CD8-positive, alpha-beta memory T cell (primary cell): ENCODE measurements at regions not wholly inside any gene's neighbourhood (a gene's known extent, or its start where the extent isn't known, plus 50 kb on each side); places are given as distances from the start of the nearest gene placed in this dataset.
"Not testable (repeated sequence)": the region's sequence is repeated elsewhere in the genome, so short reads cannot be mapped to it uniquely, and the experiment has no call there.

Source experiments
- CTCF ChIA-PET: fragments of 350-600 bp; sonication (Branson Sonifier 250); formaldehyde crosslinking; loops from one replicate; lab custom pipeline; 2021; ENCODE audit warnings: antibody characterized with exemption; lab: Charles Lee
- POLR2A ChIA-PET: fragments of 350-600 bp; sonication (Branson Sonifier 250); formaldehyde crosslinking; loops from one replicate; lab custom pipeline; 2021; ENCODE audit warnings: antibody characterized with exemption; lab: Charles Lee
- DNase-seq, 5 donors: peaks; one replicate each; pipeline versions ENCODE4 v3.0.0 to v3.0.0-alpha.2; 2020 to 2022; ENCODE audit warnings: mixed read lengths in 1 of 5
- H3K27ac ChIP-seq: one replicate; pipeline ENCODE4 v1.7.0; 2013; ENCODE audit warnings: low read depth, mild to moderate bottlenecking, low read length, moderate library complexity
- H3K27me3 ChIP-seq: 2 replicates; pipeline ENCODE4 v1.7.0; 2013; ENCODE audit warnings: low read length, mild to moderate bottlenecking; ENCODE audit not compliant: insufficient read depth, poor library complexity, severe bottlenecking
- H3K36me3 ChIP-seq: 2 replicates; pipeline ENCODE4 v1.7.0; 2013; ENCODE audit warnings: mild to moderate bottlenecking, low read length, moderate library complexity; ENCODE audit not compliant: insufficient read depth
- H3K4me1 ChIP-seq: 2 replicates; pipeline ENCODE4 v1.7.0; 2013; ENCODE audit warnings: mild to moderate bottlenecking, low read length, moderate library complexity; ENCODE audit not compliant: insufficient read depth
- H3K4me3 ChIP-seq: 2 replicates; pipeline ENCODE4 v1.7.0; 2013; ENCODE audit warnings: mild to moderate bottlenecking, low read length
- H3K9me3 ChIP-seq: 2 replicates; pipeline ENCODE4 v1.7.0; 2013; ENCODE audit warnings: mild to moderate bottlenecking, low read length
- H3K27ac Mint-ChIP-seq, 8 donors: one replicate each; pipeline ENCODE4 v1.8.0; 2020 to 2021; ENCODE audit warnings: mixed read lengths in 8 of 8, mild to moderate bottlenecking in 6 of 8, inconsistent platforms in 3 of 8, moderate library complexity in 3 of 8
- H3K27me3 Mint-ChIP-seq, 2 donors: one replicate each; pipeline ENCODE4 v1.8.0; 2020 to 2021; ENCODE audit warnings: mixed read lengths in 2 of 2, mild to moderate bottlenecking in 1 of 2, moderate library complexity in 1 of 2
- H3K36me3 Mint-ChIP-seq, 3 donors: one replicate each; pipeline ENCODE4 v1.8.0; 2020 to 2021; ENCODE audit warnings: mixed read lengths in 3 of 3, inconsistent platforms in 1 of 3, mild to moderate bottlenecking in 1 of 3
- H3K4me1 Mint-ChIP-seq, 3 donors: one replicate each; pipeline ENCODE4 v1.8.0; 2020 to 2021; ENCODE audit warnings: mixed read lengths in 3 of 3, inconsistent platforms in 1 of 3, mild to moderate bottlenecking in 1 of 3
- H3K4me3 Mint-ChIP-seq, 7 donors: one replicate each; pipeline ENCODE4 v1.8.0; 2020 to 2021; ENCODE audit warnings: mixed read lengths in 7 of 7, mild to moderate bottlenecking in 6 of 7, moderate library complexity in 4 of 7, inconsistent platforms in 2 of 7
- H3K9me3 Mint-ChIP-seq, 5 donors: one replicate each; pipeline ENCODE4 v1.8.0; 2020 to 2022; ENCODE audit warnings: mixed read lengths in 5 of 5, mild to moderate bottlenecking in 3 of 5, moderate library complexity in 2 of 5, inconsistent platforms in 1 of 5

DNA sequence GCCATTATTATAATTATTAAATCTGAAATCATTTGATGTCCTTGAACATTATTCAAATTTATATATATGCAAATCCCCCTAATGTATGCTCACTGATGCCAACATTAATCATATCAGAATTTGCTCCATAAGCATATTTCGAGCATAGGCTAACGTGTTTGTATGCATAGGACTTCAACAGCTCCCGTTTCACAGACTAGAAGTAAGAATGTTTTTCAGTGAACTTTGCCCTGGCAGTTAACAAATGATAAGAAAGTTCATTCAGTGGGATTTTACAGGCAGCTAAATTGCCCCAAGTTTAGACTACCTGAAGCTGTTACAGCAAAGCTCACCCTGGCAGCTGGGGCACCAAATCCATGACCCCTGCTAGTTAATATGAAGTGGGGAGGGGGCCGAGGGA lies 272.0 kb downstream of the LNPK start:
- H3K4me3 ChIP-seq, result no peak overlapping the region
- no peaks in the 10 kb centered on the region for H3K4me1 ChIP-seq
- Mint-ChIP-seq H3K9me3 (peaks cover 0 to 5% (median 0%) of the 10 kb centered on the region in 5 donors), H3K4me3 (no peak overlapping the region), H3K27ac (no peak overlapping the region), H3K36me3 (no peaks in the 10 kb centered on the region), H3K27me3 (no peaks in the 10 kb centered on the region), H3K4me1 (no peaks in the 10 kb centered on the region)
- ChIA-PET CTCF (no interaction called here), POLR2A (no interaction called here)
- H3K27me3 ChIP-seq, result no peaks in the 10 kb centered on the region
- no peak for DNase-seq
- H3K36me3 ChIP-seq, result no peaks in the 10 kb centered on the region
- H3K9me3 ChIP-seq, result no peaks in the 10 kb centered on the region
- no peak overlapping the region for H3K27ac ChIP-seq

DNA sequence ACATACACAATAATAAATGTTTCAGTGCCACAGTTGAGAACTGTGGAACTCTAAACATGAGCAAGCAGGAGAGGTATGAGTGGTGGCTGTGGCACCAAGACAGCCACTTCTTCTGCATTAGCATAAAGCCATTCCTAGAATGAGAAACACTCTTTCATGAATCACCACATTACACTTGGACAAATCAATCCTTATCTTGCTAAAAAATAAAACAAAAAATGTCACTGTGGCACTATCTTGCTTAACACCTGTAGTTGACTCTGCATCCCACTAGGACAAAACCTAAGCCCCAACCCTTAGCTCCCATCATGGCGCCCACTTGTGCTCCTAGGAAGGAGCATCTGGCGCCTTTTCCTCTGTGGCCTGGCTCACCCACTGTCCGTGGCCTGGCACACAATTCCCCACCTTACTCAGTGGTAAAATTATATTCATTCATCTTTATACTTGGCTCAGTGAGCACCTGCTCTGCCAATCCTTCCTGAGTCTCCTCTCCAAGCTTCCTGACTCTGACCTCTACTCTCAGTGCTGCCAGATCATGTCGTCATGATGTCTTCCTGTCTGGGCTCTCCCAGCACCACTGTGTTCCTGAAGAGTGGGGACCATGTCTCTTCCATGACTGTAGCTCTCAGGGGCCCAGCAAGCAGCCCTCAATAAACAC lies 272.9 kb downstream of the LNPK start:
- Histone ChIP-seq H3K27ac (no peak overlapping the region), H3K4me3 (no peak overlapping the region), H3K9me3 (no peaks in the 10 kb centered on the region), H3K36me3 (no peaks in the 10 kb centered on the region), H3K4me1 (no peaks in the 10 kb centered on the region), H3K27me3 (no peaks in the 10 kb centered on the region)
- Mint-ChIP-seq H3K27me3 (no peaks in the 10 kb centered on the region), H3K4me3 (no peak overlapping the region), H3K9me3 (peaks cover 0 to 5% (median 0%) of the 10 kb centered on the region in 5 donors), H3K27ac (no peak overlapping the region), H3K4me1 (no peaks in the 10 kb centered on the region), H3K36me3 (no peaks in the 10 kb centered on the region)
- ChIA-PET POLR2A (no interaction called here), CTCF (no interaction called here)
- no peak for DNase-seq

DNA sequence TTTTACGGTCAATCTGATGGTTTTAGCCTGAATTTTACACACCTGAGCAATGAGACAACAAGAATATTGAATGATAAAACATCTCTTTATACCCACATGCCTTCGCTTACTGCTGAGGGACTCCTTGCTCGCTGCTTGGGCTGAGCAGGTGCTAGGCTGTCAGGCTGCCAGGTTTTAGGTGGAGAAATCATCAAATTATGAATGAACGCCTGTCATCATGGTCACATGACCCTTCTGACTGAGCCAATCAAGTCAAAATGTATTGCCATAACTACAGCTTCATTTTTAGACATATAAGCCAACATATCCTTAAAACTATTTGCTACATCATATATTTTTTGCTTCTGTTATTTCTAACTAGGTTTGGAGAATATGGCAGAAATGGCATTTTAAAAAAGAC lies 274.0 kb downstream of the LNPK start:
- H3K36me3 Mint-ChIP-seq, result no peaks in the 10 kb centered on the region
- no peak overlapping the region for H3K4me3 Mint-ChIP-seq
- Histone ChIP-seq H3K4me1 (no peaks in the 10 kb centered on the region), H3K9me3 (no peaks in the 10 kb centered on the region), H3K27ac (no peak overlapping the region), H3K36me3 (no peaks in the 10 kb centered on the region), H3K27me3 (no peaks in the 10 kb centered on the region), H3K4me3 (no peak overlapping the region)
- peaks cover 0 to 14% (median under 1%) of the 10 kb centered on the region in 5 donors for H3K9me3 Mint-ChIP-seq
- ChIA-PET POLR2A (no interaction called here), CTCF (no interaction called here)
- DNase-seq, result no peak
- no peaks in the 10 kb centered on the region for H3K4me1 Mint-ChIP-seq
- H3K27ac Mint-ChIP-seq, result no peak overlapping the region
- no peaks in the 10 kb centered on the region for H3K27me3 Mint-ChIP-seq

DNA sequence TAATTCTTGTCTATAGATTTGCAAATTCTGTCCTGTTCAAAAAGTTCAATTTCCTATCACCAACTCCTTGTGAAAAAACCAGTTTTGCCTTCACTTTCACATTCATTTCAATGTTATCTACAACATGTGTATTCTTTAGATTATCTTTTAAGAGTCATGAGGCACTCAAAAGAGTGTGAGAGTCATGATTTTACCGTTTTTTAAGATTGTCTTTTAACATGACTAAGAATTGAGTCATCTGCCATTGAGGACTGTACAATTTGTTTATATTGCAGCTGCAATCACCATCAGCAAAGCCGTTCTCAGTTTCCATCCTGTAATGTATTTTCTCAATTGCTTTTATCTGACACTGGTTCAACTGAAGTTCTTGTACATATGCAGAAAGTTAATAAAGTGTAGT lies 275.8 kb downstream of the LNPK start:
- H3K27me3 ChIP-seq, result no peaks in the 10 kb centered on the region
- no peak overlapping the region for H3K27ac Mint-ChIP-seq
- DNase-seq, result no peak
- H3K36me3 ChIP-seq, result no peaks in the 10 kb centered on the region
- ChIA-PET CTCF (no interaction called here), POLR2A (no interaction called here)
- H3K4me1 ChIP-seq, result no peaks in the 10 kb centered on the region
- H3K9me3 ChIP-seq, result no peaks in the 10 kb centered on the region
- H3K36me3 Mint-ChIP-seq, result no peaks in the 10 kb centered on the region
- H3K4me3 Mint-ChIP-seq, result no peak overlapping the region
- no peak overlapping the region for H3K4me3 ChIP-seq
- peaks cover 0 to 19% (median 1%) of the 10 kb centered on the region in 5 donors for H3K9me3 Mint-ChIP-seq
- no peaks in the 10 kb centered on the region for H3K4me1 Mint-ChIP-seq
- no peaks in the 10 kb centered on the region for H3K27me3 Mint-ChIP-seq
- no peak overlapping the region for H3K27ac ChIP-seq

DNA sequence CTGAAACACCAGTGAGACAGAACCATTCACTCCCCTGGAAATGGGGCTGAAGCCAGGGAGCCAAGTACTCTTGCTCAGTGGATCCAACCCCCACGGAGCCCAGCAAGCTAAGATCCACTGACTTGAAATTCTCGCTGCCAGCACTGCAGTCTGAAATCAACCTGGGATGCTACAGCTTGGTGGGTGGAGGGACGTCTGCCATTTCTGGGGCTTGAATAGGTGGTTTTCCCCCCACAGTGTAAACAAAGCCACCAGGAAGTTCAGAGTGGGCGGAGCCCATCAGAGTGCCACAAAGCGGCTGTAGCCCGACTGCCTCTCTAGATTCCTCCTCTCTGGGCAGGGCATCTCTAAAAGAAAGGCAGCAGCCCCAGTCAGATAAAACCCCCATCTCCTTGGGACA lies 292.8 kb downstream of the LNPK start:
- no peak overlapping the region for H3K27ac Mint-ChIP-seq
- ChIA-PET POLR2A (no interaction called here), CTCF (no interaction called here)
- H3K36me3 Mint-ChIP-seq, result peaks cover 0 to 2% (median 0%) of the 10 kb centered on the region in 3 donors
- Histone ChIP-seq H3K9me3 (no peaks in the 10 kb centered on the region), H3K4me1 (no peaks in the 10 kb centered on the region), H3K36me3 (no peaks in the 10 kb centered on the region), H3K27ac (no peak overlapping the region), H3K4me3 (no peak overlapping the region), H3K27me3 (no peaks in the 10 kb centered on the region)
- H3K27me3 Mint-ChIP-seq, result peaks cover 15 to 33% of the 10 kb centered on the region in 2 donors
- peaks cover 0 to 12% (median 6%) of the 10 kb centered on the region in 5 donors for H3K9me3 Mint-ChIP-seq
- H3K4me3 Mint-ChIP-seq, result no peak overlapping the region
- H3K4me1 Mint-ChIP-seq, result no peaks in the 10 kb centered on the region
- no peak for DNase-seq

DNA sequence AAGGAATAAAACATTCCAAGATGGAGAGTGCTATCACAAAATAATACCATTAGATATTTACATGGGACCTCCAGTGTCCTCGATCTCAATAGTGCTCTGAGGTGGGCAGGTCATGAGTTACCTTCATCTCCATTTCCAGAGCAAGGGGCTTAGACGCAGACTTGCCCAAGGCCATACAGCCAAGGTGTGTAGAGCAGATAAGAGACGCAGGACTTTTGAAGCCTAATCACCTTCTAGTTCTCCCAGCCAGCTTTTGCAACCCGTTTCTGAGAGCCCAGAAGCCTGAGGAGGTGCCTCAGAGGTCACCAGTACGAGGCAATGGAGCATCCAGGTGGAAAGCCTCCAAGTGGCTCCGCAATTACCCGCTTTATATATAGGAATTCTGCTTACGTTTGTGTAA lies 294.7 kb downstream of the LNPK start:
- DNase-seq, result no peak
- Mint-ChIP-seq H3K4me1 (no peaks in the 10 kb centered on the region), H3K27me3 (peaks cover 15 to 32% of the 10 kb centered on the region in 2 donors), H3K4me3 (no peak overlapping the region), H3K36me3 (no peaks in the 10 kb centered on the region), H3K27ac (no peak overlapping the region), H3K9me3 (peaks cover 0 to 4% (median 0%) of the 10 kb centered on the region in 5 donors)
- Histone ChIP-seq H3K4me3 (no peak overlapping the region), H3K9me3 (no peaks in the 10 kb centered on the region), H3K27ac (no peak overlapping the region), H3K36me3 (no peaks in the 10 kb centered on the region), H3K4me1 (no peaks in the 10 kb centered on the region), H3K27me3 (no peaks in the 10 kb centered on the region)
- ChIA-PET CTCF (no interaction called here), POLR2A (no interaction called here)

DNA sequence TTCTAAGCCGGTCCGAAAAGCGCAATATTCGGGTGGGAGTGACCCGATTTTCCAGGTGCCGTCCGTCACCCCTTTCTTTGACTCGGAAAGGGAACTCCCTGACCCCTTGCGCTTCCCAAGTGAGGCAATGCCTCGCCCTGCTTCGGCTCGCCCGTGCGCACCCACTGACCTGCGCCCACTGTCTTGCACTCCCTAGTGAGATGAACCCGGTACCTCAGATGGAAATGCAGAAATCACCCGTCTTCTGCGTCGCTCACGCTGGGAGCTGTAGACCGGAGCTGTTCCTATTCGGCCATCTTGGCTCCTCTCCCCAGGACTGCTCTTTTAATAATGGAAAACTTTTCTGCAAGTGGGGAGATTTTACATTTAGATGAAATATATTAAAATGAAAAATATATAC lies 297.5 kb downstream of the LNPK start:
- CTCF ChIA-PET, DNase-seq, H3K9me3 ChIP-seq, H3K27ac ChIP-seq, H3K9me3 Mint-ChIP-seq, H3K36me3 Mint-ChIP-seq, H3K4me3 Mint-ChIP-seq, H3K27me3 ChIP-seq, H3K4me3 ChIP-seq, POLR2A ChIA-PET, H3K4me1 ChIP-seq, H3K27ac Mint-ChIP-seq, H3K36me3 ChIP-seq, H3K4me1 Mint-ChIP-seq: not testable (repeated sequence)
- peaks cover 15 to 17% of the 10 kb centered on the region in 2 donors for H3K27me3 Mint-ChIP-seq

DNA sequence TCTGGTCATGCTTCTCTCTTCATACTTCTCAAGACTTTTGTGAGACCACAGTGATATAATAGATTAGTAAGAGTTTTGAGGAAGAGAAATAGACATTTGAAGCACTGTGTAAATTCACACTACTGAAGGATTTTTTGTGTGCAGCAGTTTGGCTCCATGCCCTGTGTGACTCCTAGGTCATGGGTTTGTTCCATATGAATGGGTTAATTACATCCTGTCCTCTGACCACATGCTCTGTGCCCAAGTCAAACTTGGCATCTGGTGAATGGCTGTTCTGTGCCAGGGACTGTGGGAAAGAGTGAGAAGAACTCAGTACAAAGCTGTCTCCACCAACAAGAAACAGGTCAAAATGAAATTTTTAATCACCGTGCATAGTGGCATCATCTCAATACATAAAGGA lies 304.0 kb downstream of the LNPK start:
- CTCF ChIA-PET, result no interaction called here
- H3K4me3 ChIP-seq, result no peak overlapping the region

More for the DNA sequence above, 304.0 kb downstream of the LNPK start:
- peaks cover 0 to 2% (median 0%) of the 10 kb centered on the region in 3 donors for H3K36me3 Mint-ChIP-seq
- Histone ChIP-seq H3K36me3 (no peaks in the 10 kb centered on the region), H3K9me3 (no peaks in the 10 kb centered on the region), H3K27me3 (no peaks in the 10 kb centered on the region), H3K4me1 (no peaks in the 10 kb centered on the region), H3K27ac (no peak overlapping the region)
- peaks cover 0 to 2% (median 0%) of the 10 kb centered on the region in 5 donors for H3K9me3 Mint-ChIP-seq
- H3K27me3 Mint-ChIP-seq, result peaks cover 2 to 31% of the 10 kb centered on the region in 2 donors
- no peak for DNase-seq
- no peaks in the 10 kb centered on the region for H3K4me1 Mint-ChIP-seq
- H3K27ac Mint-ChIP-seq, result no peak overlapping the region
- H3K4me3 Mint-ChIP-seq, result no peak overlapping the region
- POLR2A ChIA-PET, result no interaction called here
